GM21786 (cell line): ENCODE measurements at regions not wholly inside any gene's neighbourhood (a gene's known extent, or its start where the extent isn't known, plus 50 kb on each side); places are given as distances from the start of the nearest gene placed in this dataset.
A peak's percentile ranks its signal among the peaks of the same experiment; 100 is the strongest.

Experiments
- ATAC-seq: cut with Tn5 transposase; IDR thresholded peaks from one replicate; pipeline ENCODE4 v1.9.1; 2021; ENCODE audit not compliant: unreplicated experiment

DNA sequence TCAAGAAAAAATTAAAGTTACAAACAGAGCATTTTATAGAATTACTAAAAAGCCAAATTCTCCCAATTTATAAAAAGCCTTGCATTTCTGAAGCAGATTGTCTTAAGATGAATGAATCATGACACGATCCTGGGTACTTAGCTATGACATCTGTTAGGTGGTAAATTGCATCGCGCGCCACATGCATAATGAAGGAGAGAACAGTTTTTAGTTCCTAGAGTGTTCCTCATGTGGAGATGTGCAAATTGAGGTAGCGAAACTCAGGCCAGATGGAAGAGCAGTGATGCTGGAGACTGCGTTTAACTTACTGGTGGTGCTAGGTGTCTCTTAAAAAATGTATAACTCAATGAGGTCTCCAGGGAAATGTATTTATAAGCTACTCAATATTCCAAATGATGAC lies 516.1 kb downstream of the EFNA5 start:
- ATAC-seq: no peak

DNA sequence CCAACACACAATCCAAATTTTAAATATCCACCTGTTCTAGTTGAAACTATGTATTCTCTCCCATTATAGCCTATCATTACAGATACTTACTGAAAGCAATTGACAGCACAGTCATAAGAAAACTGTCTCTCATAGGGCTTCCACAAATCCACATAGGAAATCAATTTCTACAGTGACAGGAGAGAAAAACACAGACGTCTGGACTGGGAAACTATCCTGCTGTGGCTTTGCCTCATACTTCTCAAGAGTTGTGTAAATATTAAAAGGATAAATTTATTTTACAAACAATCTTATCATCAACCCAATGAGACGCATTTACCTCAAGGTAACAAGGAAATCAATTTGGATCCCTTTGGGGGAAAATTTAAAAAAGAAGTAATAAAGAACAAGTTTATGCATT lies 517.5 kb downstream of the EFNA5 start:
- no peak for ATAC-seq

DNA sequence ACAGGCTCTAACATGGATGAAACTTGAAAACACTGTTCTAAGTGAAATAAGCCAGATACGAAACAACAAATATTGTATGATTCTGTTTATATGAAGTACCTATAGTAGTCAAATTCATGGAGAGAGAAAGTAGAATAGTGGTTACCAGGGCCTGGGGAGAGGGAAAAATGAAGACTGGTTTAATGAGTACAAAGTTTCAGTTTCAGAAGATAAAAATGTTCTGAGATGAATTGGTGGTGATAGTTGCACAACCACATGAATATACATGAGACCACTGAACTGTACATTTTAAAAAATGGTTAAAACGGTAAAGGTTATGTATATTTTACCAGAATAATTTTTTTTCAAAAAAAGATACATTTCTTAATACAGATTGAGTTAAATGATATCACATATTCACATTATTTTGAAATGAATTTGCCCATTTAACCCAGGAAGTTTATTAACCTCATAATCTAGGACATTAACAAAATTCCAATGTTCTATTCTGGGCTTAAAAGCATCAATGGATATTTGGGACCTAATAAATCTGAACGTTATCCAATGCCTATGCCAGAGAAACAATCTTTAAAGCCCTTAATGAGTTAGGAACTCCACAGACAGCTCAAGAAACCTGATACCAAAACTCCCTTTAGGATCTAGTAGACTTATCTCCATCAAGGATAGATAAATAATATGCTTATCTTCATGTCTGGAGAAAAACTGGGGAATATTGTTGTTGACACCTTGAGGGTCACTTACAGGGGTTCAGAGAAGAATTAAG lies 521.3 kb downstream of the EFNA5 start:
- ATAC-seq: peak; percentile 95

DNA sequence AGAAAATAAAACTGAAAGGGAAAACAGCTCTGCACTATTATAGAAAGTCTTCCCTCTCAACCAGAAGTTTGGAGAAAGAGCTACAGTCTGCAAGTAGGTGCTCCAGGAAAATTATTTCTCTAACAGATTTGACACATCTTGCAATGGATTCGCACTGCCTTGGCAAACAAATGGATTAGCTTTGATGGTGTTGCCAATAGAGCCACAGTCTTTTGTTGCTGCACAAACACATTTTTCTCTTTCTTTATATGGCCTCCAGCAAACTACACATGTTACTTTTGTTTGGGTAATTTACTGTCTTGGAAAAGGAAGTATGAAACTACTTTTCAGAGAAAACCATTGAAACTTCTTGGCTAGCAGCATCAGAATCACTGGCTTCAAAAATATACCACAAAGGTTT lies 523.1 kb downstream of the EFNA5 start:
- ATAC-seq: no peak

DNA sequence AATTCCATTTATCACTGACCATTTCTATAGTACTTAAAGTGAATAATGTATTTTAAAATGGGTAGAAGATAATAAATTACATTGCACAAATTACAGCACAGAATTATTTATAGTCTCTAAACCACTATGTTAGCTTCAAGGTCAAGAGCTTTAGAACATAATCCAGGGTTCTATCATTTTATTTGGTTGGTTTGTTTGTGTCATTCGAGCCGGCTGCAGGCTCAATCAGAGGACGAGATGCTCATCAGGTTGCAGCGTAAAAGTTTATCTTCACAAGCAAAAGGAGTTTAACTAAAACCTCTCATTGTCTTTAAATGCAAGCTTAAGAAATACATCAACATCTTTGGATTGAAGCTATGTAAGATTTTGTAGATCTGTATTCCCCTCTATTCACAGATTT lies 523.8 kb downstream of the EFNA5 start:
- no peak for ATAC-seq

DNA sequence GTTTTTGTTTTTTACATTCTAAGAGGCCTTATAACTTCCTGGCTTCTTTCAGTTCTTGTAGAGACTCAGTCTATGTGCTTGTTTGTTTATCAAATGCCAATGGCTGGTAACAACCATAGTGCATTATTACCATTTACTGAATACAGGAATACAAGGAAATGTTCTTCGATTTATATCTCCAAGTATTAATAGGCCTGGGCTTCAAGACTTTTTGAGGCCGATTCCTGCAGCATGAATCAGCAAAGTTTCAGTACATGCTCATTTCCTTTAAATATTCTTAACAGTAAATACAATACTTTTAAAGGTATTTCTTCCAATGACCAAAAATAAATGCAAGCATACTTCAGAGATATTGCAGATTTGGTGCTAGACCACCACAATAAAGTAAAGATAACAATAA lies 535.3 kb downstream of the EFNA5 start:
- ATAC-seq: no peak

DNA sequence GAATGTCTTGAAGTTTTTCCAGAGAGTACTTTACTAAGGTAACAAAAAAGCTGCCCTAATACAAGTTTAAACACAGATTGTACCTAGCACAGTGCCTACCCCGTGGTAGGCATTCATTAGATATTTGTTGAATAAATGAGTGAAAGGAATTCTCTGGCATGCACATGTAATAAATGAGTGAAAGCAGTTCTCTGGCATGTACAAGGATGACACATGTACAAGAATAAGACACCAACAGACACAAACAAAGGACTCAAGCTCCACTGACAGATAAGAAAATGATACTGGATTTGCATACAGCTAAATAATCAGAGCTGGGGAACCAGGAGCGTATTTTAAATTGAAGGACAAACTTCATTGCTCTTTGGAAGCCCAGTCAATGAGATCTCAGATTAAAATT lies 535.8 kb downstream of the EFNA5 start:
- ATAC-seq: no peak

DNA sequence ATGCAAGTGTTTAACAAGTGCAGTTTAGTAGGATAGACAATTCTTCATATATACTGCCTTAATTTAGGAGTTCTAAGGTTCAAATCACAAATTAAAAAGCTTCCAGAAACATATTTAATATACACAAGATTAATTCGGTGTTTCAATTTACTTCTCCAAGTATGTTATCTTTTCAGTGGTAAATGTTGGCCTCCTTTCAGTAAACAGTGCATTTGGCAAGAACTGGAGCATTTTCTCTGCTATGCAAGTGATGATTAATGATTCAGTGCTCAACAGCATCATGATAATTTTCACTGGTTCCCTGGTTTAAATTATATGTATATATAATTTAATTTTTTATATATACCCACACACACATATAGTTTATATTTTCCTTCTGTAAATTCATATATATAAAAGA lies 541.7 kb downstream of the EFNA5 start:
- no peak for ATAC-seq

DNA sequence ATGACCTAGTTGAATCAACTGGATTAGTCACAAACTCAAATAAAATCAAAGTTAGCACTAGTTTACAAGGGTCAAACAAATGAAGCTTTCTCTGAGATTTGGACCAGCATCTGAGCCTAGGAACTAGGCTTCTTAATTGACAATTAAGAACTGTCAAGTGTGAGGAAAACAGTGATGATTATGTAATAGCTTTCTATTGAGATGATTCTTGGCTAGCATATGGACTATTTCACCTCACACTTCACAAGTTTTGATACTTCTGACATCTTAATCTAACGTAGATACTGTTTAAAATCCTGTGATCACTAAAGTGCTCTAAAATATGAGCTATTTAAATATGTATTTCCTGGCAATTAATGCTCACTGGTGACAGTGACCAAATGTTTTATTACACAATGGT lies 542.9 kb downstream of the EFNA5 start:
- no peak for ATAC-seq

DNA sequence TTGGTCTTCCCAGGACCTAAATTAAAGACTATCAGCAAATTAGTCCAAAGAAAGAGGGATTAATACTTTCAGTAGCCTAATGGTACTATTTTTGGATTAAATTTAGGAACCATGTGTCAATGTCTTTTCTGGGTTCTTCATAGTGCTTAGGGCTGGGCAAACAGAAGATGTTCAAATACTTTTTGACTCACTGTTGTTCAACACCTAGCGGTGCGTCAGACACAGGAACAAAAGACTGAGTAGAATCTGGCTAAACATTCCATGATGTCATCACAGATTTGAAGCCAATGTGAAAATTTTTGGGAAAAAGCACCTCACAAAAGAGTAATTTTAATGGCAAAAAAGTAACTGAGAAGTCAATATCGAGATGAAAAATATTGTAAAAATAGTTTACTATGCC lies 544.4 kb downstream of the EFNA5 start:
- no peak for ATAC-seq

DNA sequence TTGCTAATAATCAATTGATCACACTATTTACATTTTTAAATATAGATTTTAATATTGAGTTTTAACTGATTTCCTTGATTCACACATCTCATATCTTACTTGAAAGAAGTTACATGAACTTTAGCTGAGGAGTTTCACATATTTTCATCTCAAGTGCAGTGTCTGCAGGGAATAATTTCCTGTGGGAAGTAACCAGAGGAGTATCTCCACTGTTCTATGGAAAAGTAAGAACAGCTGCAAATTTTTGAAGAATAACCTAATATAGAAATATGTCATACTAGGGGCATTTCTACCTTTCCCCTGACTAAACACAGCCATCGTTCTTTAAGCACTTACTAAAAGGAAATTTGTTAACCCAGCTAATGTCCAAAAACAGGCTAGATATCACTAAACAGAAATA lies 546.4 kb downstream of the EFNA5 start:
- no peak for ATAC-seq

DNA sequence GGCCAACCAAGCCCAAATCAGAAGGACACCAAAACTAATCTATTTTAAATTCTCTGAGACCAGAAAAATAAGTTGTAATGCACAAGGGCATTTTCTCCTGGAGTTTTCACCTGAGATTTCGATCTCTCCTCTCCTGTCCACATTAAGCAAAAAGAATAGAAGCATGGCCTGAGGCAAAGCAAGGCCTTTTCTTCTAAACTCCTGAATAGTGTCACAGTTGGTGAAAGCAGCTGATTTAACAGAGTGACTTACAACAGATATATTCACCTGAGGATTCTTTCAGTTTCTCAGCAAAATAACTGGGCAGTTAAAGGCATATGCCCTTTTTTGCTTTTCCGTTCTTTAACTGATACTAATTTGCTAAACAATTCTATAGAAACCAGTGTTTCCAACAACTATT lies 547.7 kb downstream of the EFNA5 start:
- no peak for ATAC-seq

DNA sequence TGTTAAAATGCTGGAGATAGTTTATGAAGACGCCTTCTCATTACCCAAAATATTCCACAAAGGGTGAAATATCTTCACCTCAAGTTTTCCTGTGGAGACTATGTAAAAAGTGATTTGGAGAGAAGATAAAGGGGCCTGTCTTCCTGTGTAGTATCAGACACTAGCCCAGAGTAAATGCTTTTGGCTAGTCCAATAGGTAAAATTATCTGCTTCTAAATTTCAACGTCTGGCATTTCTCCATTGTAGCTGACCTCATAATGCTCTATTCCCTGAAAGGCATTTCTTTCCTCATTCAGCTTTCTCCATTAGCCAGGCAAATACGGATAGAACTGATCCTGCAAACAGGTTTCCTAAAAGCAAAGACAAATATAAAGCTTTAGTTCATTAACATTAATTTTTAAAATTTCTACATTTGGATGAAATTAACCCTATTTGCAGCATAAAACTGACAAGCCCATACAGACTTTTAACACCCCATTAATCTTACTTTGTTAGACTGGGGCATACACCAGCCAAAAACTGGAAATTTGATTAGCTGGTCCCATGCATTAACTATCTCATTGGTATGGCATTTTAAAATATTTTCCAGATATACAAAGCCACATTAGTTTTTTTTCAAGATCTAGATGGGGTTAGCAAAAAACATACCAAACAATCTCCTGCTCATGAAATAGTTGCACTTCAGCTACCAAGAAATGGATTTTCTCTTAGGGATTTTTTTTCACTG lies 548.8 kb downstream of the EFNA5 start:
- no peak for ATAC-seq

DNA sequence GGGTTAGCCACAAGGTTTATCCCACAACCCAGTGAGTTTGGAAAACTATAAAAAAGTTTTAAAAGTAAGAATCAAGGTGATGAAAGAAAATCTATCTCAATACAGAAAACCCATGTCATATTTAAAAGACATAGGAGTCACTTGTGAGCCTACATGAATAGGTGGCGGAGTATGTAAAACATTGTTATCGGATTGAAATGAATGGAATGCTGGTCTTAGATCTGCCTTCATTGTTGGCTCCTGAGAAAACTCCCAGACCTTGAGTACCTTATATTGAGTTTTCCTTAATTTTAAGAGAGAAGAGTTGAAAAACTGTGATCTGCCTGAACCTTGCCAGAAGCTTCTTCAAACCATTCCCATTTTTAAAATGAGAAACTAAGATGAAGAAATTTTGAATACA lies 551.1 kb downstream of the EFNA5 start:
- ATAC-seq: no peak

DNA sequence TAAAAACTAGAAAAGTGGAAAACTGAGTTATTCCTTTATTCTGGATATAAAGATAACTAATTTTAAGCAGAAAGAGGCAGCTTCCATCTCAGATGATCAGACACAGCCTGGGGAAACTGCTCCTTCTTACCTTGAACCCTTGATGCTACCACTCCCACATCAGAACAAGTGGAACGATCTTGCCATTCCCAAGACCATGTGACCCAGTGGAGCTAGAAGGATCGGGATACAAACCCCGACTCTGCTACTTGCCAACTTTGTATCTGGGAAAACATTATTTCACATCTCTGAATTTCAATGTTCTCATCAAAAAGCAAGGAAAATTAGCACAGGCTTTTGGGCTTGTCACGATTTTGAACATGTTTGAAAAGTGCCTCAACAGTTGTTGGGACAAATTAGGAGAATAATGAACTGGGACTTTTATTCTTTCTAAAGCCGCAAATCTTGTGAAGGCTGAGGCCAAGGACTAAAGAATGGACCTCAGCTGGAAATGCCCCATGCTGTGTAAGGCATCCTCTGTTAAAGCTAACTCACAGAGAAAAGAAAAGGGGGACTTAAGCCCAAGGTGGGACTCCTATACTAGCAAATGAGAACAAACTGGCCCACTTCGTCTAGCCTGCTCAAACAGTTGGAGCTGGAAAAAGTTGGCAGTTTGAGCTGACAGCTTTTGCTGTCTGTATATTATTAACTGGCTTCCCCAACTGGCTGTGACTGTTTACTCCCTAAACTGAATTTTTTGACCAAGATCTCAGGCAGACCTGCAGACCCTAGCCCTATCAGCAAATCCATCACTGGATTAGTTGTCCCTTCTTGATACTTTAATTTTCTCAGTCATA lies 552.3 kb downstream of the EFNA5 start:
- ATAC-seq: no peak

DNA sequence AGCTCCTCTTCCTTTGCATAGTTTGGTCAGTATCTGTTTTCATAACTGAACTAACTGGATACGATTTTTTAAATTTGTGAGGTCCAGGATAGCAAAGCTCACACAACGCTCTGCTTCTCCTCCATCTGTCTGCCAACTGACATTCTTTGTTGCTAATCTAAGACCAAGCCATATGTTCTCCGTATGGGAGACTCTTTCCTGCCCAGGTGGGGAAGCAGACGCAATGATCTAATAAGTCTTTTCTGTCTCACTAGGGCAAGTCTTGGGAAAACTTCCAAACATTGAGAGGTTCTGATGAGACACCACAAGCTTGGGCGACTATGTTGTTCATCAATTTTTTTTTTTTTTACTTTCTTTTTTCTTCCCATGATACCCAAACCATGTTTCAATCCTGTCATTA lies 558.5 kb downstream of the EFNA5 start:
- ATAC-seq: no peak

DNA sequence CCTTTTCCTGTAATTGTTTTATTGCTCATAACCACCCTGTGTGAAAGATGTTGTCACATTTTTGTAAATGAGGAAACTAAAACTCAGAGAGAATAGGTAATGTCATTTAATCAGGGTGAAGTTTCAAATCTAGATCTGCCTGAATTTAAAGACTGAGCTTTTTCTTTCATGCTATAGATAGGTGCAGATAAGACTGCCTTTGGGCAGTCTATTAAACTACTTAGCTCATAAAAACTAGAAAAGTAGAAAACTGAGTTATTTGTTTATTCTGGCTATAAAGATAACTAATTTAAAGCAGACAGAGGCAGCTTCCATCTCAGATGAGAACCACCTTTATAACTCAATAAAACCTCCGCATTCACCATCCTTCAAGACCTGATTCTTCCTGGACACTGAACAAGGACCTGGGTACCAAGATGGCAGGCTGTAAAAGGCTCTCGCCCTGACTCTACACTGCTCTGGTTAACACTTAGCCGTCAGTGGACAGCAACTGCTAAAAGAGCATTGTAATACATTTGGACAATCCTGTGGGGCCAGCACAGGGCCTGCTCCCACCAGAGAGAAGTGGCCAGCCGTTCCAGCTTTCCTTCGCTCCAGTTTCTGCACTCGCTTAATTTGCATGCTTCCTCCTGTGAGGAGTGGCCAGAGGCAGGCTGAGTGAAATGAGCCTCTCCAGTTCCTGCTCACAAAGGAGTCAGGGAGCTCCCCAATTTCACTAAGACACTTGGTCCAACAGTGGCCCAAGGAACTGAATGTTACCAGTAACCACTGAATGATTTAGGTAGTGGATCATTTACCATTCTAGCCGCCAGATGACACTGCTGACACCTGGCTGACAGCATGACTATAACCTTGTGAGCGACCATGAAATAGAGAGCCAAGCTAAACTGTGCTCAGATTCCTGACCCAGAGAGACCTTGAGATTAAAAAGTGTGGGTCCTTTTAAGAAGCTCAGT lies 566.4 kb downstream of the EFNA5 start:
- ATAC-seq: peak; percentile 95

DNA sequence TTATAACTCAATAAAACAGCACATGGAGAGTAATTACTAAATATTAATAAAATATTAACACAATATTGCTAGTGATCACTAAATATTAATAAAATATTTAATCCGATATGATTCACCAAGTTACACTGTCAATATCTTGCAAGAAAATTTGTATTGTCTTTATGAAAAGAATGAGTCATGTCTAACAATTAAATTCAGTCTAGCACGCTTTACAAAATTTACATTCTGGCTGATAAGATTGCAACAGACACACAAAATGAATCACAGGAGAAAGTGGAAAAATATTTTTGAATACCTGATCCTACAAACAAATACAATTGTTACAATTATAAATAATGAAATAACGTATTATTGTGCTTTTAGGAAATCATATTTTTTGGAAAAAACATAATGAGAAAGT lies 567.2 kb downstream of the EFNA5 start:
- ATAC-seq: no peak

DNA sequence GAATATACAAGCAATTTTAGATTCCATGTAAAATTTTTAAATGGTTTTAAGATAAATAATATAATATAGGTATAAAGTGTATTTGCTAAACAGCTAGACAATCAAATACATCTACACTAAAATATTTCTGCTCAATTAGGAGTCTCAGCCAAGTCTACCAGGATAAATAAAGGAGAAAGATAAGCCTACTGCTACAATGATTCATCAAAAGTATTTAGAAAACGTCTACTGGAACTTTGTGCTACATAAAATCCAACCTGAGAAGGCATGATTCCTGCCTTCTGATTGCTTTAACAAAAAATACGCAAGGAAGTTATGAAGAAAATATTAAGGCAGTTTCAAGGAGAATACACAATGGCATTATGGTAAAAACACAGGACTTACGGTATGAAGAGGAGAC lies 570.6 kb downstream of the EFNA5 start:
- no peak for ATAC-seq

DNA sequence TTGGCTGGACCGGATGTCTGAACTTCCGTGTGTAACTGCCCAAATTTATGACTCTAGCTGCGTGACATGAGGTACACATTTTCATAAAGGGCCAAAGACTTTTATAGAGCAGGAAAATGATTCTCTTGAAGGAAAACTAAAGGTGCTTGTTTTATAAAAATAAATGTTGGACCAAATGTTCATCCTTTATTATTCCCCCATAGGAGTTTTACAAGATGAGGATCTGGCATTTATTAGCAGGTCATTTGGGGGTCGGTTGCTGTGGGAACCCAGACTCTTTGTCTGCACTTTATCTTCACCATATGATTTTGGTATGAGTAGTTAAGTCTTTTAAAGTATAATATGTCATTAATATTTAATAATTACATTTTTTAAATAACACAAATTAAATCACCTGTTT lies 571.2 kb downstream of the EFNA5 start:
- ATAC-seq: no peak

DNA sequence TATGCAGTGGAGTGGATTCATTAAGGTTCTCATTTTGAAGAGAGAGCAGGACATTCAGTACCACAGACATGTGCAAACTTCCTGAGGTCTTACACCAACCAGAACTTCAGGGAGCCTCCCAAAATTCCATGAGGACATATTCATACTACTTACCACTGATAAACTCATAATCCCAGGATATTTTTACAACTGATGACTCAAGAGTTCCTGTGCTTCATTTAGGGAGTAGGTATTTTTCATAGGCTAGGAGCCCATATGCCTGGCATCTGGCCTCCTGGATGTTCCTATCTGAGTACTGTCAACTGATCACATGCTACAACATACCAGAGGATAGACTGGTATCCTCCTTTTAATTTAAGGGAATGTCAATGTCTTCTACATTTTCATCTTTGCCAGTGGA lies 578.0 kb downstream of the EFNA5 start:
- ATAC-seq: no peak
